ENCODE measurements at regions not wholly inside any gene's neighbourhood (a gene's known extent, or its start where the extent isn't known, plus 50 kb on each side); places are given as distances from the start of the nearest gene placed in this dataset.

- intact Hi-C loops (cut with micrococcal nuclease), result no loop called here
- Mint-ChIP-seq H3K4me1 (ENCODE audit: low read depth) (no peaks in the 10 kb centered on the region), H3K27ac (no peak overlapping the region), H3K27me3 (no peaks in the 10 kb centered on the region), H3K4me3 (no peak overlapping the region), H3K36me3 (no peaks in the 10 kb centered on the region), H3K9me3 (no peaks in the 10 kb centered on the region)
- DNase-seq, result no peak
- POLR2A ChIA-PET, result no interaction called here
- CTCF ChIA-PET, result no interaction called here
Observed at GRCh38 chr13:60701895-60702294, 304.9 kb downstream of the TDRD3 start.

DNA sequence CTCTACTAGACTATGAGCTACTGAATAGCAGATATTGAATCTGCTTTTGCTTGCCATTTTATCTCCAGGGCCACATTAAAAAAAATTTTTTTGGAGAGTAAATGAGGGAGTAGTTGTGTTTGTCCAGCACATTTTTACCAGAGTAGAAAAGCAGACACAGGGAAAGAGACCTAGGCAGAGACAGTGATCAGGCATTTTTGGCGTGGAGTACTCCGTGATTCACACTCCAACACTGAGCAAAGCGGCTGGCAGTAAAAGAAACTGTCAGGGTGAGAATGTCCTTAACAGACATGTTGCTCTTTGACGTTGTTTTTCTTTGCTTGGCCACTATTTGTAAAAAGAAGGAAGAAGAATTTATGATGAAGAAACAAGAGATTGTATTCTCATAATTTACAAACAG, 304.0 kb downstream of the TDRD3 start:
- H3K27me3 Mint-ChIP-seq, result no peaks in the 10 kb centered on the region
- intact Hi-C loops (cut with micrococcal nuclease), result no loop called here
- CTCF ChIA-PET, result no interaction called here
- no peak for DNase-seq
- no peaks in the 10 kb centered on the region for H3K4me1 Mint-ChIP-seq (ENCODE audit: low read depth)
- POLR2A ChIA-PET, result no interaction called here
- H3K9me3 Mint-ChIP-seq, result no peaks in the 10 kb centered on the region
- no peak overlapping the region for H3K27ac Mint-ChIP-seq
- no peak overlapping the region for H3K4me3 Mint-ChIP-seq
- H3K36me3 Mint-ChIP-seq, result no peaks in the 10 kb centered on the region

DNA sequence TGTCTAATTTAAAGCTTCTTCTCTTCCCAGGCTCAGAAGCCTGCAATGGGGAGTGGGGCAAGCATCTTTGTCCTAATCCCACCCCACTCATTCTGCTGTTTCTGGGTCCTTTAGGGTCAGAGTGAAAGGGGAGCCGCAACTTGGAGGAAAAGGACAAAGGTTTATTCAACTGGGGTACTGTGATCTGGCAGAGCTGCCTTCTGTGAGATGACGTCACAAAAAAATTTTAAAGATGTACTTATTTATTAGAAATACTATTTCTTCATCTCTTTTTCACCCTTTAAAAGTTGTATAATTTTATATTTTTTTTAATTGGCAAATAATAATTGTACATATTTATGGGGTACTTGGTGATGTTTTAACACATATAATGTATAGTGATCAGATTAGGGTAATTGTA, 302.6 kb downstream of the TDRD3 start:
- intact Hi-C loops (cut with micrococcal nuclease), result no loop called here
- no peaks in the 10 kb centered on the region for H3K27me3 Mint-ChIP-seq

GRCh38 chr13:60696602-60697001, 299.6 kb downstream of the TDRD3 start:
- no peaks in the 10 kb centered on the region for H3K9me3 Mint-ChIP-seq
- H3K36me3 Mint-ChIP-seq, result no peaks in the 10 kb centered on the region
- H3K4me1 Mint-ChIP-seq (ENCODE audit: low read depth), result no peaks in the 10 kb centered on the region
- no peak overlapping the region for H3K27ac Mint-ChIP-seq
- no peak for DNase-seq
- intact Hi-C loops (cut with micrococcal nuclease), result no loop called here
- peaks cover 3% of the 10 kb centered on the region for H3K27me3 Mint-ChIP-seq
- CTCF ChIA-PET, result no interaction called here
- H3K4me3 Mint-ChIP-seq, result no peak overlapping the region
- POLR2A ChIA-PET, result no interaction called here

More for the DNA sequence above, 302.6 kb downstream of the TDRD3 start:
- CTCF ChIA-PET, result no interaction called here
- no peak overlapping the region for H3K4me3 Mint-ChIP-seq
- H3K36me3 Mint-ChIP-seq, result no peaks in the 10 kb centered on the region
- no peaks in the 10 kb centered on the region for H3K4me1 Mint-ChIP-seq (ENCODE audit: low read depth)
- H3K9me3 Mint-ChIP-seq, result no peaks in the 10 kb centered on the region
- DNase-seq, result no peak
- no peak overlapping the region for H3K27ac Mint-ChIP-seq
- POLR2A ChIA-PET, result no interaction called here

GRCh38 chr13:60691268-60691667, 294.2 kb downstream of the TDRD3 start:
- intact Hi-C loops (cut with micrococcal nuclease), result no loop called here
- H3K4me3 Mint-ChIP-seq, result no peak overlapping the region
- no peak for DNase-seq
- peaks cover 1% of the 10 kb centered on the region for H3K4me1 Mint-ChIP-seq (ENCODE audit: low read depth)
- ChIA-PET CTCF (no interaction called here), POLR2A (no interaction called here)
- H3K27ac Mint-ChIP-seq, result no peak overlapping the region
- H3K36me3 Mint-ChIP-seq, result no peaks in the 10 kb centered on the region
- H3K9me3 Mint-ChIP-seq, result no peaks in the 10 kb centered on the region
- H3K27me3 Mint-ChIP-seq, result peaks cover 3% of the 10 kb centered on the region

DNA sequence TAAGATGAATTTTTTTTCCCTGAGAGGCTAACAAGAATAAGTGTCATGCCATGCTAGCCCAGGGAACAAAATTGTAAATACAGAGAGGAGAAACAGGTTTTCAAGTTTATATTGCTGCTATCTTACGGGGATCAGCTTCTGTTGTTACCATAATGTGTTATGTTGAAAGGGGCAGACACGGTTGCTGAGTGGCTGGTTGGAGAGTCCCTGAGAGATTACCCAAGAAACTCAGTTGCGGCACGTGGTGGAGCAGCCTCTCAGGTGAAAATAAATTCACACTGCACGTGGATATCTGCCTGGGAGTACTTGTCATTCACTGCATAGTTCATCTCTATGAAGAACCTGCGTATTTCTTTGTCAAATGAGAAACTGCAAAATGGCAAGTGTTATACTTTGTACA, 293.6 kb downstream of the TDRD3 start:
- DNase-seq, result no peak
- Mint-ChIP-seq H3K4me1 (ENCODE audit: low read depth) (peaks cover 1% of the 10 kb centered on the region), H3K4me3 (no peak overlapping the region), H3K36me3 (no peaks in the 10 kb centered on the region), H3K27ac (no peak overlapping the region), H3K27me3 (peaks cover 3% of the 10 kb centered on the region), H3K9me3 (no peaks in the 10 kb centered on the region)
- POLR2A ChIA-PET, result no interaction called here
- intact Hi-C loops (cut with micrococcal nuclease), result no loop called here
- CTCF ChIA-PET, result interaction anchor here (0.6 kb wide), 1 partner anchor 511 kb away, joined by 3 read pairs; no protein-coding TSS in a partner anchor

GRCh38 chr13:60689571-60689970, 292.6 kb downstream of the TDRD3 start:
- intact Hi-C loops (cut with micrococcal nuclease), result loop anchor here (10.0 kb wide), 1 partner anchor 205 kb away; no protein-coding TSS in a partner anchor
- Mint-ChIP-seq H3K27ac (no peak overlapping the region), H3K9me3 (no peaks in the 10 kb centered on the region), H3K27me3 (peaks cover 3% of the 10 kb centered on the region), H3K36me3 (no peaks in the 10 kb centered on the region), H3K4me3 (no peak overlapping the region), H3K4me1 (ENCODE audit: low read depth) (peaks cover 1% of the 10 kb centered on the region)
- ChIA-PET POLR2A (no interaction called here), CTCF (interaction anchor here (0.7 kb wide), 1 partner anchor 45 kb away, joined by 3 read pairs; no protein-coding TSS in a partner anchor)
- no peak for DNase-seq

- intact Hi-C loops (cut with micrococcal nuclease), result loop anchor here (10.0 kb wide), 1 partner anchor 204 kb away; no protein-coding TSS in a partner anchor
- CTCF ChIA-PET, result interaction anchor here (0.7 kb wide), 1 partner anchor 46 kb away, joined by 3 read pairs; no protein-coding TSS in a partner anchor
Observed at GRCh38 chr13:60689076-60689475, 292.1 kb downstream of the TDRD3 start.

GRCh38 chr13:60679928-60680694, 283.1 kb downstream of the TDRD3 start:
- H3K36me3 Mint-ChIP-seq, result no peaks in the 10 kb centered on the region
- H3K9me3 Mint-ChIP-seq, result no peaks in the 10 kb centered on the region
- no peak for DNase-seq
- ChIA-PET POLR2A (no interaction called here), CTCF (no interaction called here)
- no peak overlapping the region for H3K27ac Mint-ChIP-seq
- no peak overlapping the region for H3K4me3 Mint-ChIP-seq
- intact Hi-C loops (cut with micrococcal nuclease), result loop anchor here (10.0 kb wide), 1 partner anchor 195 kb away; no protein-coding TSS in a partner anchor
- H3K27me3 Mint-ChIP-seq, result no peaks in the 10 kb centered on the region
- H3K4me1 Mint-ChIP-seq (ENCODE audit: low read depth), result no peaks in the 10 kb centered on the region

More at GRCh38 chr13:60689076-60689475, 292.1 kb downstream of the TDRD3 start:
- Mint-ChIP-seq H3K36me3 (no peaks in the 10 kb centered on the region), H3K4me1 (ENCODE audit: low read depth) (peaks cover 1% of the 10 kb centered on the region), H3K9me3 (no peaks in the 10 kb centered on the region), H3K4me3 (no peak overlapping the region), H3K27ac (no peak overlapping the region), H3K27me3 (peaks cover 3% of the 10 kb centered on the region)
- DNase-seq, result no peak
- POLR2A ChIA-PET, result no interaction called here

DNA sequence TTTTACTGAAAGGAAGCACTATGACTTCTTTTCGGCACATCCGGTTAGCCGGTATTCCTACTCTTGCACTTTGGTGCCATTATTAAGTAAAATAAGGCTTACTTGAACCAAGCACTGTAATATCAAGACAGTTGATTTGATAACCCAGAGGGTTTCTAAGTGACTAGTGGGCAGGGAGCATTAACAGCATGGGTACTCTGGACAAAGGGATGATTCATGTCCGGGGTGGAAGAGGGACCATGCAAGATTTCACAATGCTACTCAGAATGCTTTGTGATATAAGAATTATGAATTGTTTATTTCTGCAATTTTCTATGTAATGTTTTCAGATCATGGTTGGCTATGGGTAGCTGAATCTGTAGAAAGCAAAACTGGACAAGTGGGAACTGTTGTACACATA, 282.1 kb downstream of the TDRD3 start:
- no peak overlapping the region for H3K27ac Mint-ChIP-seq
- no peaks in the 10 kb centered on the region for H3K4me1 Mint-ChIP-seq (ENCODE audit: low read depth)
- no peaks in the 10 kb centered on the region for H3K9me3 Mint-ChIP-seq
- H3K27me3 Mint-ChIP-seq, result no peaks in the 10 kb centered on the region
- no peak for DNase-seq
- ChIA-PET CTCF (no interaction called here), POLR2A (no interaction called here)
- no peak overlapping the region for H3K4me3 Mint-ChIP-seq
- intact Hi-C loops (cut with micrococcal nuclease), result no loop called here
- no peaks in the 10 kb centered on the region for H3K36me3 Mint-ChIP-seq

DNA sequence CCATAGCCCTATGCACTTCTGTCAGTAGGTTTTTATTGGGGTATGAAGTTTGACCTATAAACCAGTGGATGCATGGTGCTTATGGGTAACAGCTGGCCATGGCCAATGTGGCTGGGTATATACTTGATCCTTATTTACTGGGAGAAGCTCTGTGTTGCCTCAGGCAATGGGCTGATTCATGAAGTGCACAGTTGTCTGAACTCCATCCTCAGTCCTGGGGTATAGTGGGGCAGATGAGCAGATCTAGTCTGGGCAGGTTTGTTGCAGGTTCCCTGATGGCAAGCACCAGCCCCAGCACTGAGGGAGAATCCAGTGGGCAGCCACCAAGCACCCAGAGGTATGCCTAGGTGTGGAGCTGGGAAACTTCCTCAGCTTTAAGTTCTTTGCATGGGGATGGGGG, 274.4 kb downstream of the TDRD3 start:
- intact Hi-C loops (cut with micrococcal nuclease), result no loop called here
- no peaks in the 10 kb centered on the region for H3K36me3 Mint-ChIP-seq
- H3K4me1 Mint-ChIP-seq (ENCODE audit: low read depth), result no peaks in the 10 kb centered on the region
- no peak overlapping the region for H3K4me3 Mint-ChIP-seq
- no peaks in the 10 kb centered on the region for H3K27me3 Mint-ChIP-seq
- ChIA-PET POLR2A (no interaction called here), CTCF (no interaction called here)
- no peak for DNase-seq
- H3K27ac Mint-ChIP-seq, result no peak overlapping the region
- H3K9me3 Mint-ChIP-seq, result peaks cover 11% of the 10 kb centered on the region

DNA sequence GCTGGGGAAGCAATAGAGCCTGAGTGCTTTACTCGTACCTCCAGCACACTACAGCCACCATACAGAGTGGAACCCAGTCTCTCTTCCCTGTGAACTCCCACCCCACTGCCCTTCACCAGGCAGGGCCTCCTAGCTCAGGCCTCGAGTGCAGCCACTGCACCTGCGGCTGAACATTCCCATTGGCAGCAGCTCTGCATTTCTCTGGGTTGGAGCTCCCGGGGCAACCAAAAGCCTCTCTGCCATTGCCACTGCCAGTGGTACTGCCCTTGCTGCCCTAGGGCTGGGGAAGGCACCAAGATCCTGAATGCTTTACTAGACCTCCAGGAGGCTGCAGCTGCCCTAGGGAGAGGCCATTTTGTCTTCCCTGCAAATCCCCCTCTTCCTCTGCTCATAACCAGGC, 266.8 kb downstream of the TDRD3 start:
- intact Hi-C loops (cut with micrococcal nuclease), result no loop called here
- DNase-seq, result no peak
- Mint-ChIP-seq H3K4me3 (no peak overlapping the region), H3K36me3 (no peaks in the 10 kb centered on the region), H3K9me3 (no peaks in the 10 kb centered on the region), H3K27ac (no peak overlapping the region), H3K27me3 (no peaks in the 10 kb centered on the region), H3K4me1 (ENCODE audit: low read depth) (no peaks in the 10 kb centered on the region)
- POLR2A ChIA-PET, result no interaction called here
- CTCF ChIA-PET, result no interaction called here

- Mint-ChIP-seq H3K27me3 (no peaks in the 10 kb centered on the region), H3K4me1 (ENCODE audit: low read depth) (no peaks in the 10 kb centered on the region), H3K4me3 (no peak overlapping the region), H3K9me3 (no peaks in the 10 kb centered on the region), H3K36me3 (no peaks in the 10 kb centered on the region), H3K27ac (no peak overlapping the region)
- POLR2A ChIA-PET, result no interaction called here
- CTCF ChIA-PET, result no interaction called here
- no peak for DNase-seq
- intact Hi-C loops (cut with micrococcal nuclease), result no loop called here
Observed at GRCh38 chr13:60662595-60662994, 265.6 kb downstream of the TDRD3 start.

Data from activated CD4-positive, alpha-beta memory T cell treated with anti-CD3 and anti-CD28 coated beads for 36 hours (primary cell).